GM13976 (cell line): ENCODE measurements at regions not wholly inside any gene's neighbourhood (a gene's known extent, or its start where the extent isn't known, plus 50 kb on each side); places are given as distances from the start of the nearest gene placed in this dataset.

ENCODE experiments used
- DNase-seq: peaks from one replicate; pipeline ENCODE4 v3.0.0; 2012; ENCODE audit warnings: low spot score
- CTCF ChIP-seq: IDR thresholded peaks from 2 replicates; pipeline ENCODE4 v1.5.1; 2012; ENCODE audit warnings: borderline replicate concordance, mild to moderate bottlenecking; ENCODE audit not compliant: insufficient read depth; ENCODE audit errors: extremely low read depth, missing control alignments, control extremely low read depth
- in situ Hi-C: fragments of 300-500 bp; cut with MboI; formaldehyde crosslinking; loops from one replicate; pipeline ENCODE4 v1.12.0; 2022; ENCODE audit warnings: low sequenced_read_pairs, mixed read lengths, inconsistent platforms; ENCODE audit not compliant: unreplicated experiment

- TF ChIP-seq CTCF = no peak
- no peak for DNase-seq
- in situ Hi-C loops = no loop called here
Measured at GRCh38 chr1:232459826-232460225, 170.1 kb downstream of the SIPA1L2 start.

- TF ChIP-seq CTCF = no peak
- no peak for DNase-seq
- in situ Hi-C loops = no loop called here
Measured at GRCh38 chr1:232459087-232459486, 170.8 kb downstream of the SIPA1L2 start.

- no peak for TF ChIP-seq CTCF
- in situ Hi-C loops = no loop called here
- DNase-seq = no peak
Measured at GRCh38 chr1:232457595-232457994, 172.3 kb downstream of the SIPA1L2 start.

- in situ Hi-C loops = no loop called here
- TF ChIP-seq CTCF = no peak
- DNase-seq = no peak
Measured at GRCh38 chr1:232456714-232457113, 173.2 kb downstream of the SIPA1L2 start.

GRCh38 chr1:232454227-232454886 is 175.6 kb downstream of the SIPA1L2 start:
- no peak for DNase-seq
- in situ Hi-C loops = no loop called here
- no peak for TF ChIP-seq CTCF

- in situ Hi-C loops = no loop called here
- DNase-seq = no peak
- no peak for TF ChIP-seq CTCF
Measured at GRCh38 chr1:232452736-232453440, 177.0 kb downstream of the SIPA1L2 start.
